ENCODE measurements at regions not wholly inside any gene's neighbourhood (a gene's known extent, or its start where the extent isn't known, plus 50 kb on each side); places are given as distances from the start of the nearest gene placed in this dataset.

DNA sequence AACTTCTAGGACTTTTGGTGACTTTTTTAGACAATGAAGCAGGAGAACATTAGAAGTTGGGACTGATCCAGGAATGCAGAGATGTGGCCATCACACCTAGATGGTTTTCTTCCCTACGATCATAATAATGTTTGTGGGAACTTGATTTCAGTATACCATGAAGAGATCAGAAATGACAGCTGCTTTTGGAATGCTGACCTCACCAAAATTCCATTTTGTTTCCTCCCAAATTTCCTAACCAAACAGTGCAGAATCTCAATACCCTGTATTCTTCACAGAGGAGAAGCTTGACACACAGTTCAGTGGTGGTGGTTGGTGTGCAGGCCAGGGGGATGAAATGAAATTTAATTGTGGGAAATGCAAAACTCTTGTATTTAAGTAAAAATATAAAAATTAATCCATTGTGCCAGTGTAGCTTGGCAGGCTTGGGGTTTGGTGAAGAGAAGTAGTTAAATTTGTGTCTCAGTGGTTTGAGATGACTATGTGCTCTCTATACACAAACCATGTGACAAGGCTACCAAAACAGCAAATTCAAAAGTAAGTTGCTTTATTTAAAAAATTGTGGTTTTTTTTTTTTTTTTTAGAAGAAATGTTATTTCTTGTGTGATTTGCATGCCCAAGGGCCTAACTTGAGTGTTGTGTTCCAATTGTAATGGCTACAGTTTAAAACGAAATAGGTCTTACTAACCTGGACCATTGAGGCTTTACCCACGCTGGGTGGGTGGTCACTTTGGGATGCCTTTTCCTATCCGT, 252.4 kb downstream of the LPIN1 start:
- H3K4me1 ChIP-seq (ENCODE audit: control insufficient read depth in 5 of 5, insufficient read depth in 5 of 5, low read length in 5 of 5), result peaks cover 0 to 2% (median 0%) of the 10 kb centered on the region in 5 donors
- peaks cover 0 to 4% (median 0%) of the 10 kb centered on the region in 5 donors for H3K27me3 ChIP-seq (ENCODE audit: control insufficient read depth in 5 of 5, insufficient read depth in 4 of 5, low read length in 5 of 5)
- no peak overlapping the region for H3K9ac ChIP-seq (ENCODE audit: low read length in 5 of 5)
- H3K27ac ChIP-seq (ENCODE audit: low read depth, low read length), result no peak overlapping the region
- H3K36me3 ChIP-seq (ENCODE audit: control insufficient read depth in 5 of 5, insufficient read depth in 5 of 5, low read length in 5 of 5), result no peaks in the 10 kb centered on the region
- no peak overlapping the region for H3K4me3 ChIP-seq (ENCODE audit: low read depth in 1 of 5, low read length in 5 of 5)
- H3K9me3 ChIP-seq (ENCODE audit: control insufficient read depth in 5 of 5, low read length in 5 of 5), result peaks cover 0 to 5% (median 0%) of the 10 kb centered on the region in 5 donors

DNA sequence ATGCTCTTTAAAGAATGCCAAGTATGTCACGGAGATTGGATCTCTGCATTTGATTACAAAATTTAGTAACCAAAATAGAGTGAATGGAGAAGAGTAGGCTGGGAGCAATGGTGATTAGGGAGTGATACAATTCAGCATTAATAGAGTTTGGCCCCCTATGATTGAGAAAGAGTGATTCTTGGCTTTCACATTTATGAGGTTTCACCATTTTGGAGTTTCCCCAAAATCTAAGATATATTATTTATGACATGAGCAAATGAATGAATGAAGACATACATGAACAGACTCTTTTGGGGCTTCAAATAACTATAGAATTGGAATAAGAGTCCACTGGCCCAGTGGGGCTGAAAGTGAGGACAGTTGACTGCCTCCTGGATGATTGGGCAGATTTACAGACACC, 255.2 kb downstream of the LPIN1 start:
- peaks cover 0 to 4% (median 0%) of the 10 kb centered on the region in 5 donors for H3K27me3 ChIP-seq (ENCODE audit: control insufficient read depth in 5 of 5, insufficient read depth in 4 of 5, low read length in 5 of 5)

DNA sequence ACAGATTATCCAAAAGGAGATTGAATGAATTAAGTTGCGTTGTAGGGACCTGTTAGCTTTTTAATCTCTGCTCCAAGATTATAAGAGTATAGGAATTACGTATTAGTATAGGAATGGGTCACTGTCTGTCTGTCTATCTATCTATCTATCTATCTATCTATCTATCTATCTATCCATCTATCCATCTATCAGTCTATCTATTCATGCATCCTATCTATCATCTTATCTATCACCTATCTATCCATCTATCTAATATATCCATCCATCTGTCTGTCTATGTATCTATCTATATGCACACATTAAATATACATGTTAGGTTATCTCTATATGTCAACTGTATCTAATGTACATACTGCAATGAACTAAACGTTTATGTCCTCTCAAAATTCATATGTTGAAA, 255.8 kb downstream of the LPIN1 start:
- H3K27me3 ChIP-seq (ENCODE audit: control insufficient read depth in 5 of 5, insufficient read depth in 4 of 5, low read length in 5 of 5), result peaks cover 0 to 4% (median 0%) of the 10 kb centered on the region in 5 donors
- H3K4me1 ChIP-seq (ENCODE audit: control insufficient read depth in 5 of 5, insufficient read depth in 5 of 5, low read length in 5 of 5), result peaks cover 0 to 2% (median 0%) of the 10 kb centered on the region in 5 donors
- H3K4me3 ChIP-seq (ENCODE audit: low read depth in 1 of 5, low read length in 5 of 5), result no peak overlapping the region
- H3K27ac ChIP-seq (ENCODE audit: low read depth, low read length), result no peak overlapping the region
- no peaks in the 10 kb centered on the region for H3K9me3 ChIP-seq (ENCODE audit: control insufficient read depth in 5 of 5, low read length in 5 of 5)
- H3K36me3 ChIP-seq (ENCODE audit: control insufficient read depth in 5 of 5, insufficient read depth in 5 of 5, low read length in 5 of 5), result no peaks in the 10 kb centered on the region
- H3K9ac ChIP-seq (ENCODE audit: low read length in 5 of 5), result no peak overlapping the region

More for the DNA sequence above, 255.2 kb downstream of the LPIN1 start:
- Histone ChIP-seq H3K9ac (ENCODE audit: low read length in 5 of 5) (no peak overlapping the region), H3K27ac (ENCODE audit: low read depth, low read length) (no peak overlapping the region), H3K9me3 (ENCODE audit: control insufficient read depth in 5 of 5, low read length in 5 of 5) (no peaks in the 10 kb centered on the region), H3K4me1 (ENCODE audit: control insufficient read depth in 5 of 5, insufficient read depth in 5 of 5, low read length in 5 of 5) (peaks cover 0 to 2% (median 0%) of the 10 kb centered on the region in 5 donors), H3K36me3 (ENCODE audit: control insufficient read depth in 5 of 5, insufficient read depth in 5 of 5, low read length in 5 of 5) (no peaks in the 10 kb centered on the region), H3K4me3 (ENCODE audit: low read depth in 1 of 5, low read length in 5 of 5) (no peak overlapping the region)

DNA sequence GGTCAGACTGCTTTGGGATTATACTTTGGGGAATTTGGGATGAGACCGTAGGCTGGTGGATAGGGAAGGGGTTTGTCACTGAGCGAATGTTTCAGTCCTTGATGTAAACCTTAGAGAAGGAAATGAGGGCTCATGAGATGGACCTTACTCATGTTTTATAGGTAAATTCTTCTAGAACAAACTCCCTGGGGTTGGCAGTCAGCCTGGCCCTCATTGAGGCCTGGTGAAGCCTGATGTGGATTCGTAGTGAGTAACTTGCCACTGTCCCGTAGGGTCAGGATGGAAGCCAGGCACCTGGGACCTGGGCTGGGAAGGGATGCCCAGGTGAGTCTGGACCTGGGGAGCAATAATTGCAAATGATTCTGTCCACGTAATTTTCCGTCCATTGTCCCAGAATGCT, 258.3 kb downstream of the LPIN1 start:
- Histone ChIP-seq H3K36me3 (ENCODE audit: control insufficient read depth in 5 of 5, insufficient read depth in 5 of 5, low read length in 5 of 5) (no peaks in the 10 kb centered on the region), H3K27me3 (ENCODE audit: control insufficient read depth in 5 of 5, insufficient read depth in 4 of 5, low read length in 5 of 5) (peaks cover 0 to 4% (median 0%) of the 10 kb centered on the region in 5 donors), H3K9me3 (ENCODE audit: control insufficient read depth in 5 of 5, low read length in 5 of 5) (no peaks in the 10 kb centered on the region), H3K4me3 (ENCODE audit: low read depth in 1 of 5, low read length in 5 of 5) (no peak overlapping the region), H3K9ac (ENCODE audit: low read length in 5 of 5) (no peak overlapping the region), H3K27ac (ENCODE audit: low read depth, low read length) (no peak overlapping the region), H3K4me1 (ENCODE audit: control insufficient read depth in 5 of 5, insufficient read depth in 5 of 5, low read length in 5 of 5) (peaks cover 0 to 2% (median 0%) of the 10 kb centered on the region in 5 donors)

DNA sequence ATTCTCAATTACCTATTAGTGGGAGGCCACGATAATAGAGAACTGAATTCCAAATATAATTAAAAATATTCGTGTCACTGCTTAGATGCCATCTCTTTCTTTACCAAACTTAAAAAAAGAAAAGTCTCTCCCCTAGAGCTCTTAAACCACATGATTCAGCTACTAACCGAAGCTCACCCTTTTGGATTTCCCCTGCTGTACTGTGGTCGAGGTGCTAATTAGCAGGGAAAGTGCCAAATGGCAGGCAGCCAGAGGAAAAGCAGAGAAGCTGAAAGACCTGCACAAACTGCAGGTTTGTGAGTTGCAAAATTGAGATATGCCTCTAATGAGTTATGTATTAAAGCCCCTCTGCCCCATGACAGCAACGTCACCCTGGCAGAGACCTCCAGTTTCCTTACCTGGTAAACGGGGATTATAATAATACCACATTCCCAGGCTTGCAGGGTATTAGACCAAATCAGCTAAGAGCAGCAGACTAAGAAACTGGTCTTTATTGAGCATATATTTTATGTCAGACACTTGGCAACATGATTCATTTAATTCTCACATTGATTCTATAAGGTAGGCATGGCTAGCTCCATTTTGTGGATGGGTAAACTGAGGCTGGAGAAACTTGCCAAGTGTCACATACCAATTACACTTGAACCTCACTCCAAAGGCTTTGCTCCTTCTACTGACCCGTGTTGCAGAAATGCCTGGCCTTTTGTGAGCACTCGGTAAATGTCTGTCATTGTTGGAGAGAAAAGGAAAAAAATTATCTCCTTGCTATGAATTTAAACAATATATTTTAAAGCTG, 259.7 kb downstream of the LPIN1 start:
- no peaks in the 10 kb centered on the region for H3K27me3 ChIP-seq (ENCODE audit: control insufficient read depth in 5 of 5, insufficient read depth in 4 of 5, low read length in 5 of 5)
- no peak overlapping the region for H3K4me3 ChIP-seq (ENCODE audit: low read depth in 1 of 5, low read length in 5 of 5)
- H3K9ac ChIP-seq (ENCODE audit: low read length in 5 of 5), result no peak overlapping the region
- peaks cover 0 to 2% (median 0%) of the 10 kb centered on the region in 5 donors for H3K4me1 ChIP-seq (ENCODE audit: control insufficient read depth in 5 of 5, insufficient read depth in 5 of 5, low read length in 5 of 5)
- H3K9me3 ChIP-seq (ENCODE audit: control insufficient read depth in 5 of 5, low read length in 5 of 5), result no peaks in the 10 kb centered on the region
- no peak overlapping the region for H3K27ac ChIP-seq (ENCODE audit: low read depth, low read length)
- H3K36me3 ChIP-seq (ENCODE audit: control insufficient read depth in 5 of 5, insufficient read depth in 5 of 5, low read length in 5 of 5), result no peaks in the 10 kb centered on the region

DNA sequence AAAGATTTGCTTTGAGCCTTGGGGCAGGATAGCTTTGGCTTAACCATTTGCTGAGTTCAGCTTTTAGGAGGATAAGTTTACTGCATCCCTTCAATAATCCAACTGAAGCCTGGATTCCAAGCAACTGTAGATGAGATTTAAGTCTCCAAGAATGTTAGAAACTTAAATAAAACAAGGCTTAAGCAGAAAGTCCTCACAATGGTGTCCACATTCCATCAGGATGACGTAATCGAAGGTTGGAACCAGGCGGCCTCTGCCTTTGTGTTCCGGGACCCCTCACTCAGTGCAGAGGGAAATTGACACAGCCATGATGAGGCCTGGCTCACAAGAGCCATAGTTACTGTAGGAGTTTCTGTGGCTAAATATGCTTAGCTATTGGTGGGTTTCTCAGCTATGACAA, 260.4 kb downstream of the LPIN1 start:
- H3K27ac ChIP-seq (ENCODE audit: low read depth, low read length), result no peak overlapping the region
- H3K9me3 ChIP-seq (ENCODE audit: control insufficient read depth in 5 of 5, low read length in 5 of 5), result no peaks in the 10 kb centered on the region
- no peaks in the 10 kb centered on the region for H3K27me3 ChIP-seq (ENCODE audit: control insufficient read depth in 5 of 5, insufficient read depth in 4 of 5, low read length in 5 of 5)
- H3K36me3 ChIP-seq (ENCODE audit: control insufficient read depth in 5 of 5, insufficient read depth in 5 of 5, low read length in 5 of 5), result no peaks in the 10 kb centered on the region
- H3K4me3 ChIP-seq (ENCODE audit: low read depth in 1 of 5, low read length in 5 of 5), result no peak overlapping the region
- H3K9ac ChIP-seq (ENCODE audit: low read length in 5 of 5), result no peak overlapping the region
- peaks cover 0 to 2% (median 0%) of the 10 kb centered on the region in 5 donors for H3K4me1 ChIP-seq (ENCODE audit: control insufficient read depth in 5 of 5, insufficient read depth in 5 of 5, low read length in 5 of 5)

DNA sequence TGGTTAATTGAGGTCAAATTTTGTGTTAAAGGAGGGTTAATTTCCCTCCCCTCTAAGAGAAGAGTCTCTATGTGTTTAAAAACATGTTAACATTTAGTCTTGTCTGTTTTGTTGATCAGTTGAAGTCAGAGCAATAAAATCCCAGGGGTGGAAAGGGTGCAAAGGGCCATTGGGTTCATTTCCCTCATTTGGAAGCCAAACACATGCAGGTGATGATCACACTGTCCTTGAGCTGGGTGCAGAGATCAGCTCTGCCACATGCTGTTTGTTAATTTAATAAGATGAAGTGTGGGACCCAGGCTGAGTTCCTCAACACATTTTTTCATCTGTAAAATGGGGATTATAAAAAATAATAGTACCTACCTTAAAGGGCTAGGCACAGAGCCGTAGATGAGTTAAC, 260.9 kb downstream of the LPIN1 start:
- no peak overlapping the region for H3K9ac ChIP-seq (ENCODE audit: low read length in 5 of 5)
- H3K27ac ChIP-seq (ENCODE audit: low read depth, low read length), result no peak overlapping the region
- H3K4me1 ChIP-seq (ENCODE audit: control insufficient read depth in 5 of 5, insufficient read depth in 5 of 5, low read length in 5 of 5), result peaks cover 0 to 2% (median 0%) of the 10 kb centered on the region in 5 donors
- H3K4me3 ChIP-seq (ENCODE audit: low read depth in 1 of 5, low read length in 5 of 5), result no peak overlapping the region
- H3K9me3 ChIP-seq (ENCODE audit: control insufficient read depth in 5 of 5, low read length in 5 of 5), result no peaks in the 10 kb centered on the region
- no peaks in the 10 kb centered on the region for H3K27me3 ChIP-seq (ENCODE audit: control insufficient read depth in 5 of 5, insufficient read depth in 4 of 5, low read length in 5 of 5)
- H3K36me3 ChIP-seq (ENCODE audit: control insufficient read depth in 5 of 5, insufficient read depth in 5 of 5, low read length in 5 of 5), result no peaks in the 10 kb centered on the region

DNA sequence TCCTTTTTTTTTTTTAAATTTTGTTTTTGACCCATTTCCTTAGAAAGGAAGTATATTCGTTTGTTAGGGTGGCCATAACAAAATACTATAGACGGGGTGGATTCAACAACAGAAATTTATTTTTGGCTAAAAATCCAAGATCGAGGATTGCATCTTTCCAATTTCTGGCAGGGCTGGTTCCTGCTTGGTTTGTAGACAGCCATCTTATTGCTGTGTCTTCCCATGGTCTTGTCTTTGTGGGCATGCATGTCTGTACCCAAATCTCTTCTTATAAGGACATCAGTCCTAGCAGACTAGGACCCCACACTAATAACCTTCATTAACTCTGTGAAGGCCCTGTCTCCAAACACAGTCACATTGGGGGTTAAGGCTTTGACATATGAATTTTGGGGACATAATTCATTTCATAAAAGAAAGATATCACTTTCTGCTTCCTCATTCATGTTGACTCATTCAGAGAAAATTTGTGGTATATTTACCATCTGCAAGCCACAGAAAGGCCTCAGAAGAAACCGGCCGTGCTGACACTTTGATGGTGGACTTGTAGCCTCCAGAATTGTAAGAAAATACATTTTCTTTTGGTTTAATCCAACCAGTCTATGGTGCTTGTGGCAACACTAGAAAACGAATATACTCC, 262.1 kb downstream of the LPIN1 start:
- no peak overlapping the region for H3K4me3 ChIP-seq (ENCODE audit: low read depth in 1 of 5, low read length in 5 of 5)
- peaks cover 0 to under 1% (median 0%) of the 10 kb centered on the region in 5 donors for H3K9me3 ChIP-seq (ENCODE audit: control insufficient read depth in 5 of 5, low read length in 5 of 5)
- H3K9ac ChIP-seq (ENCODE audit: low read length in 5 of 5), result no peak overlapping the region
- no peak overlapping the region for H3K27ac ChIP-seq (ENCODE audit: low read depth, low read length)
- H3K36me3 ChIP-seq (ENCODE audit: control insufficient read depth in 5 of 5, insufficient read depth in 5 of 5, low read length in 5 of 5), result no peaks in the 10 kb centered on the region
- peaks cover 0 to 2% (median 0%) of the 10 kb centered on the region in 5 donors for H3K4me1 ChIP-seq (ENCODE audit: control insufficient read depth in 5 of 5, insufficient read depth in 5 of 5, low read length in 5 of 5)
- H3K27me3 ChIP-seq (ENCODE audit: control insufficient read depth in 5 of 5, insufficient read depth in 4 of 5, low read length in 5 of 5), result no peaks in the 10 kb centered on the region

DNA sequence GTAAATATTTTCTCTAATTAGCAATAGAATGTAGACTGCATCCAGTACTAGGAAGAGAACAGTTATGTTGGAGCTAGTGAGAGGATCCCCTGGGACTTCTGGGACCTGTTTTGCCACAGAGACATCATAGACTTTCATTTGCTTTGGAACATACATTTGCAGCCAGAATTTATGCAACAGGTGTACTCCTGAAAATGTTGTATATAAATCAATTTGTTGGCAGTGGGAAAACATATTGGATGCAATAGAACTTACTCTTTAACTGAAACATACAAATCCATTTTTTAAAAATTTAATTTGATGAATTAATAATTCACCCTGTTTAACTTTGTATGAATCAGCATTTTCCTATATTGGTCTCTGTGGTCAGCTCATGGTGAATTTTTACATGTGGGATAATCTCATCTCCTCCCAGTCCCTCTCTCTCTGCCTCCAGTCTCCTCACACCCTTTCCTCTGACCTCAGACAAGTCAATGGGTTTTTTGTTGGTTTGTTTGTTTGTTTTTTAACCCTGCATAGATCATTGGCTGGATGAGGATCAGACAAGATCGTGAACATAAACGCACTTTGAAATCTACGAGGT, 263.0 kb downstream of the LPIN1 start:
- no peaks in the 10 kb centered on the region for H3K36me3 ChIP-seq (ENCODE audit: control insufficient read depth in 5 of 5, insufficient read depth in 5 of 5, low read length in 5 of 5)
- peaks cover 0 to 3% (median 0%) of the 10 kb centered on the region in 5 donors for H3K9me3 ChIP-seq (ENCODE audit: control insufficient read depth in 5 of 5, low read length in 5 of 5)
- H3K27ac ChIP-seq (ENCODE audit: low read depth, low read length), result no peak overlapping the region
- no peak overlapping the region for H3K4me3 ChIP-seq (ENCODE audit: low read depth in 1 of 5, low read length in 5 of 5)
- H3K27me3 ChIP-seq (ENCODE audit: control insufficient read depth in 5 of 5, insufficient read depth in 4 of 5, low read length in 5 of 5), result no peaks in the 10 kb centered on the region
- peaks cover 0 to 4% (median 0%) of the 10 kb centered on the region in 5 donors for H3K4me1 ChIP-seq (ENCODE audit: control insufficient read depth in 5 of 5, insufficient read depth in 5 of 5, low read length in 5 of 5)
- no peak overlapping the region for H3K9ac ChIP-seq (ENCODE audit: low read length in 5 of 5)

Data from subcutaneous abdominal adipose tissue (tissue), 5 donors.